Mesothelial cell of epicardium (in vitro differentiated cells): ENCODE measurements at regions not wholly inside any gene's neighbourhood (a gene's known extent, or its start where the extent isn't known, plus 50 kb on each side); places are given as distances from the start of the nearest gene placed in this dataset.

ENCODE experiments used
- DNase-seq, 2 experiments: peaks; one replicate each; pipeline ENCODE4 v3.0.0; 2021; ENCODE audit warnings: low spot score in 2 of 2; ENCODE audit not compliant: unreplicated experiment in 2 of 2
- H3K27ac Mint-ChIP-seq: 2 replicates; pipeline ENCODE4 v1.8.0; 2021; ENCODE audit warnings: mixed read lengths
- H3K27me3 Mint-ChIP-seq: 2 replicates; pipeline ENCODE4 v1.8.0; 2021; ENCODE audit warnings: low read depth, mixed read lengths
- H3K36me3 Mint-ChIP-seq: 2 replicates; pipeline ENCODE4 v1.8.0; 2021; ENCODE audit warnings: mixed read lengths
- H3K4me1 Mint-ChIP-seq: 2 replicates; pipeline ENCODE4 v1.8.0; 2021; ENCODE audit warnings: mixed read lengths
- H3K4me3 Mint-ChIP-seq: 2 replicates; pipeline ENCODE4 v1.8.0; 2021; ENCODE audit warnings: mild to moderate bottlenecking, moderate library complexity, mixed read lengths
- H3K9me3 Mint-ChIP-seq: 2 replicates; pipeline ENCODE4 v1.8.0; 2021; ENCODE audit warnings: mixed read lengths
- TF ChIP-seq, protein P1 (sequence below): fragments of 200-600 bp; sonication (generic); IDR thresholded peaks from one replicate; pipeline ENCODE4 v1.5.0; 2021; ENCODE audit warnings: antibody characterized with exemption; ENCODE audit not compliant: unreplicated experiment

- Mint-ChIP-seq H3K27me3 (no peaks in the 10 kb centered on the region), H3K4me3 (no peak overlapping the region), H3K27ac (no peak overlapping the region), H3K9me3 (peaks cover 26% of the 10 kb centered on the region), H3K36me3 (peaks cover 3% of the 10 kb centered on the region), H3K4me1 (peaks cover 2% of the 10 kb centered on the region)
- DNase-seq, result no peak
- TF ChIP-seq, protein P1, sequence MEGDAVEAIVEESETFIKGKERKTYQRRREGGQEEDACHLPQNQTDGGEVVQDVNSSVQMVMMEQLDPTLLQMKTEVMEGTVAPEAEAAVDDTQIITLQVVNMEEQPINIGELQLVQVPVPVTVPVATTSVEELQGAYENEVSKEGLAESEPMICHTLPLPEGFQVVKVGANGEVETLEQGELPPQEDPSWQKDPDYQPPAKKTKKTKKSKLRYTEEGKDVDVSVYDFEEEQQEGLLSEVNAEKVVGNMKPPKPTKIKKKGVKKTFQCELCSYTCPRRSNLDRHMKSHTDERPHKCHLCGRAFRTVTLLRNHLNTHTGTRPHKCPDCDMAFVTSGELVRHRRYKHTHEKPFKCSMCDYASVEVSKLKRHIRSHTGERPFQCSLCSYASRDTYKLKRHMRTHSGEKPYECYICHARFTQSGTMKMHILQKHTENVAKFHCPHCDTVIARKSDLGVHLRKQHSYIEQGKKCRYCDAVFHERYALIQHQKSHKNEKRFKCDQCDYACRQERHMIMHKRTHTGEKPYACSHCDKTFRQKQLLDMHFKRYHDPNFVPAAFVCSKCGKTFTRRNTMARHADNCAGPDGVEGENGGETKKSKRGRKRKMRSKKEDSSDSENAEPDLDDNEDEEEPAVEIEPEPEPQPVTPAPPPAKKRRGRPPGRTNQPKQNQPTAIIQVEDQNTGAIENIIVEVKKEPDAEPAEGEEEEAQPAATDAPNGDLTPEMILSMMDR, result no peak
Observed at GRCh38 chr6:153442096-153442495, 311.0 kb upstream of the RGS17 start.

DNA sequence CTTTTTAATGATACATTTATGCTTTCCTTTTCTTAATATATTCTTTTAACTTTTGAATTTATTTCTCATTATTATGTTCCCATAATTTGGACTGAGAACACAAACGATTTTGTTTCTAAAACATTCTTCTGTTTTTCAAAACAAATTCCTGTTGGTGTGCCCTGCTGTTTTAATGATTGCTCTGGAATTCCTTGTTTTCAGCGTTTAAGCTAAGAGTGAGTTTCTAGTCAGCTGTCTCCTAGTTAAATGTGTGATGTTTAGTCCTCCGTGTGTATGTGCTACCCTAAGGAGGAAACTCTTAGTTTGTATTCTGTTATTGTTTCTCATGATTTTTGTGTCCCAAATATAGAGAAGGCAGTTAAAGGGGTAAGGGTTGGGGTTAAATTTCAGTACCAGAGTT lies 306.1 kb upstream of the RGS17 start:
- Mint-ChIP-seq H3K4me3 (no peak overlapping the region), H3K36me3 (no peaks in the 10 kb centered on the region), H3K4me1 (peaks cover 2% of the 10 kb centered on the region), H3K27me3 (no peaks in the 10 kb centered on the region), H3K27ac (no peak overlapping the region), H3K9me3 (peaks cover 8% of the 10 kb centered on the region)
- no peak for DNase-seq
- TF ChIP-seq, protein P1, result no peak

- peaks cover 2% of the 10 kb centered on the region for H3K9me3 Mint-ChIP-seq
- H3K4me1 Mint-ChIP-seq, result peaks cover 2% of the 10 kb centered on the region
- H3K36me3 Mint-ChIP-seq, result no peaks in the 10 kb centered on the region
- no peak overlapping the region for H3K27ac Mint-ChIP-seq
- no peak overlapping the region for H3K4me3 Mint-ChIP-seq
- H3K27me3 Mint-ChIP-seq, result no peaks in the 10 kb centered on the region
- TF ChIP-seq, protein P1, result no peak
- DNase-seq, result no peak
Observed at GRCh38 chr6:153436351-153436750, 305.3 kb upstream of the RGS17 start.

- H3K27me3 Mint-ChIP-seq, result no peaks in the 10 kb centered on the region
- no peak overlapping the region for H3K4me3 Mint-ChIP-seq
- H3K27ac Mint-ChIP-seq, result no peak overlapping the region
- no peaks in the 10 kb centered on the region for H3K9me3 Mint-ChIP-seq
- peaks cover 2% of the 10 kb centered on the region for H3K4me1 Mint-ChIP-seq
- no peak for DNase-seq
- H3K36me3 Mint-ChIP-seq, result no peaks in the 10 kb centered on the region
- TF ChIP-seq, protein P1, result no peak
Observed at GRCh38 chr6:153435787-153436186, 304.7 kb upstream of the RGS17 start.

GRCh38 chr6:153425536-153425935 lies 294.5 kb upstream of the RGS17 start:
- H3K36me3 Mint-ChIP-seq, result no peaks in the 10 kb centered on the region
- H3K27ac Mint-ChIP-seq, result no peak overlapping the region
- H3K4me3 Mint-ChIP-seq, result no peak overlapping the region
- peaks cover 10% of the 10 kb centered on the region for H3K9me3 Mint-ChIP-seq
- H3K4me1 Mint-ChIP-seq, result no peaks in the 10 kb centered on the region
- no peak for DNase-seq
- H3K27me3 Mint-ChIP-seq, result no peaks in the 10 kb centered on the region
- TF ChIP-seq, protein P1, result no peak
